Inflammatory macrophage treated with lipopolysaccharide for 1 hour (primary cell): ENCODE measurements at regions not wholly inside any gene's neighbourhood (a gene's known extent, or its start where the extent isn't known, plus 50 kb on each side); places are given as distances from the start of the nearest gene placed in this dataset.

Experiments
- DNase-seq, 2 donors: peaks; one replicate each; pipeline ENCODE4 v3.0.0-alpha.2; 2020 to 2022

GRCh38 chr12:47408171-47408871 is 297.5 kb downstream of the RPAP3 start:
- DNase-seq = no peak

DNA sequence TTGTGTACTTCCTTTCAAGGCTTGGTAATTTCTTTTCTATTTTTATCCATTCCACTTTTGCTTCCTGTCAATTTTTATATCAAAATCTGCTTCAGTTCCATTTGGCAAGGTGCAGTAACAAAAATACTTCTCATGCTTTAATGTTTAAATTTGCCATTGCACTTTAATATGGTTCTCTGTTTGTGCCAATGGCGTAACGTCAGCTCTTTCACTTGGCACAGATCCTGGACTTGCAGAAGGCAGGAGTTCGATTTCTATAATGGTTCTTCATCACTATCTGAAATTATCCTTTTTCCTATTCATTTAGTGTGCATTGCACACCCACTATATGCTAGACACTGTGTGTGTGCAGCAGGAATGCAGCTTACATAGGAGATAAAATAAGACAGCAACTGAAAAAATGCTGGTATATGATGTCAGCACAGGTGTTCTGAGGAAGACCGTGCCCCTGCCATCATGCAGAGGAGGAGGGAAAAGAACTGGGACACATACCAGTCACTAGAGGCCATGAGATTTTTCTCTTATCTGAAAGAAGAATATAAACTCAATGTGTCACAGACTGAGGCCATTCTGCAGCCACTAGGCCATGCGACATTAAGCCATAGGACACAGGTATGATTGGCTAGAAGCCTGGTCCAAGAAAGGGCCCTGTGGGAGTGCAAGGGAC is 298.2 kb downstream of the RPAP3 start:
- no peak for DNase-seq

DNA sequence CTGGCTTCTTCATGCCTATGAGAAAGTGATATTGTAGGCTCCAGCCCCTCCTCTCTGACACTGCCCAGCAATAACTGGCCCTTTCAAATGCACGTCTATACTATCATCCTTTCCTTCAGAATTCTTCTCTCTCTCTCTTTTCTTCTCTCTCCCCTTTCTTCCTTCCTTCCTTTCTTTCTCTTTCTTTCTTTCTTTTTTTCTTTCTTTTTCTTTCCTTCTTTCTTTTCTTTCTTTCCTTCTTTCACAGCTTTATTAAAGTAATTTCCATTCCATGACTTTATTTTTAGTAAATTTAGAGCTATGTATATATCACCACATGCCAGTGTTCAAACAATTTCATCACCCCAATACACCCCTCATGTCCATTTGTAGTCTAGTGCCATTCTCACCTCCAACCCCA is 302.1 kb downstream of the RPAP3 start:
- no peak for DNase-seq

DNA sequence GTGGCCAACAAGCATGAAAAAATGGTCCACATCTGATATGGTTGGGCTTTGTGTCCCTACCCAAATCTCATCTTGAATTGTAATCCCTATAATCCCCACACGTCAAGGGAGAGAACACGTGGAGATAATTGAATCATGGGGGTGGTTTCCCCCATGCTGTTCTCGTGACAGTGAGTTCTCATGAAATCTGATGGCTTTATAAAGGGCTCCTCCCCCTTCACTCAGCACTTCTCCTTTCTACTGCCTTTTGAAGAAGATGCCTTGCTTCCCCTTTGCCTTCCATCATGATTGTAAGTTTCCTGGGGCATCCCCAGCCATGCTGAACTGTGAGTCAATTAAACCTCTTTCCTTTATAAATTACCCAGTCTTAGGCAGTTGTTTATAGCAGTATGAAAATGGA is 304.6 kb downstream of the RPAP3 start:
- DNase-seq = peak; percentile 85 to 91

- no peak for DNase-seq
Measured at GRCh38 chr12:47400266-47400665, 305.6 kb downstream of the RPAP3 start.

DNA sequence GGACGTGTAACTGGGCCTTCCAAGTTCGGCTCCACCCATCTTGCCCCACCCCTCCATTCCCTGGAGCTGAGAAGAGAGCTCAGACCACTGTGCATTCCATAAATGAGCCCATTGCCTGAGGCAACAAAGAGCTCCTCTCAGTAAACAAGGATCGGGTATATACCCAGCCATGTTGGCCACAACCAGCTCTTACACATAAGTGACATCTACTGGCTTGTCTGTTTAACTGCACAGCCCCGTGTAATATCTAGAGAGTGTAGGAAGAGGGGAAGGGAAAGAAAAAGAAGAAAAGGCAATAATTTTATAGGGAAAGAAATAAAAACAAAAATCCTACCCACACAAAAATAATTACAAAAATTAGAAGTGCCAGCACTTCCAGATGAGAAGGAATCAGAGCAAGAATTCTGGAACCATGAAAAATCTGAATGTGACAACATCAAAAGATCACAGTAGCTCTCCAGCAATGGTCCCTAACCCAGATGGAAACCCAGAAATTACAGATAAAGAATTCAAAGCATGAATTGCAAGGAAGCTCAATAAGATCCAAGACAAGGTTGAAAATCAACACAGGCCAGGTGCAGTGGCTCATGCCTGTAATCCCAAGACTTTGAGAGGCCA is 308.1 kb downstream of the RPAP3 start:
- peak; percentile 57 to 60 for DNase-seq

- DNase-seq = no peak
Measured at GRCh38 chr12:47396902-47397663, 308.7 kb downstream of the RPAP3 start.

GRCh38 chr12:47394070-47394469 is 311.8 kb downstream of the RPAP3 start:
- peak; percentile 31 to 65 for DNase-seq

GRCh38 chr12:47393403-47393790 is 312.4 kb downstream of the RPAP3 start:
- DNase-seq = no peak

DNA sequence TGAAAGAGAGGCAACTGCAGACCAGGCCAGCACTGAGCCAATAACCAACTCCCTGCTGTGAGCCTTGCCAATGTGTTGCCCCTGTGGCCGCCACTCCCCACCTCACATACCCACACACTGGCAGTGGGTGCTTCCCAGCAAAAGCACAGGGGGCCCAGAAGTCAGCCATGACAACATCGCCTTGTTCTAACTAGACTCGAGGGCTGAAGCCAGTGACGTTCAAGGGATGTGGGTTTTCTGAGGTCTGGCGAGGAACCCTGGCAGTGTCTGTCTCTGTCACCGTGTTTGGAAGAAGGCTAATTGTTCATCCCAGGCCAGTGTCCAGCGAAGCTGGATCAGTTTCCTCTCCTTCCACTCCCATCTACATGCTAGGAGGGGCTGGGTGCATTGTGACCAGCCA is 311.8 kb upstream of the AMIGO2 start:
- DNase-seq = no peak

DNA sequence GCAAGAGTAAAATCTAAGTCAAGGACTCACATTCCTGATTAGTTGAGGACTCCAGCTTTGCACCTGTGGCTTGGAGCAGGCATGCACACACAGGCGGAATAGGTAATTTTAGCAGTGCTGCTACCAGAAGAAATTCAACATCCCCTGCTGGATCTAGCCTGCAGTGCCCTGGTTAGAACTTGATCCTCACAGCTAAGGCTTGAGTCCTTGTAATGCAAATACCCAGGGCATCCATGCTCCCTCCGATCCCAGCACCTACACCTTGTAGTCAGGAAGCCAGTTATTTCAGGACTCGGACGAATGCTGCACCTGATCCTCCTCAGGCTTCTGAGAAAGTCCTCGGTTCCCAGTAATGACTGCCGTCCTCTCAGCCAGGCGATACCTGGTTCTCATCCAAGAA is 309.0 kb upstream of the AMIGO2 start:
- DNase-seq = no peak

GRCh38 chr12:47387994-47388393 is 308.2 kb upstream of the AMIGO2 start:
- no peak for DNase-seq

- DNase-seq = no peak
Measured at GRCh38 chr12:47385653-47386052, 305.9 kb upstream of the AMIGO2 start.

- DNase-seq = no peak
Measured at GRCh38 chr12:47383942-47384341, 304.2 kb upstream of the AMIGO2 start.

DNA sequence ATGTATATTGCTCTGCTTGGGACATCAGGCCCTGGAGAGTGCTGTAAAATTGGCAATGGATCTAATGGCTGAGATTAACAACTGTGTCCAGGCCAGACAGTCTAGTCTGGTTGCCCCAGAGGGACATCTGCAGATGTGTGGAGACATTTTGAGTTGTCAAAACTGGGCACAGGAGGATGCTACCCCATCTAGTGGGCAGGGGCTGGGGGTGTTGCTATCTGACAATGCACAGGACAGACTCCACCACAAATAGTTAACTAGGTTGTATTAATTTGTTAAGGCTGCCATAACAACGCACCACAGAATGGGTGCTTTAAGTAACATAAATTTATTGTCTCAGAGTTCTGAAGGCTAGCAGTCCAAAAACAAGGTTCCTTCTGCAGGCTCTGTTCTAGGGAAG is 302.5 kb upstream of the AMIGO2 start:
- no peak for DNase-seq

GRCh38 chr12:47378907-47379306 is 299.1 kb upstream of the AMIGO2 start:
- peak; percentile 21 to 44 for DNase-seq

DNA sequence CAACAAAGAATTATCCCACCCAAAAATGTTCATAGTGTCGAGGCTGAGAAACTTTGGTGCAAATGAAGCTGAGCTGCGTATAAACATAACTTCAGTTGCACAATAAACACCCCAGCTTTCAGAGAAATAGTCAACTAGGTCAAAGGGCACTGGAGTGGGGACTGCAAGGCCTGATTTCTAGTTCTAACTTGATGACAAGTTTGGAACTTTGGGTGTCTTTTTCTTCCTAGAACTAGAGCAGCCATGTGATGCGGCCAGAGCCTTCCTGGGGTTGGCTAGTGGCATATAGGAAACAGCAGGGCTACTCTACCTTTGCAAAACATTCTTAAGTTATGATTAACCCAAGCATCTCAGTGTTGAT is 298.4 kb upstream of the AMIGO2 start:
- DNase-seq = no peak

- DNase-seq = no peak
Measured at GRCh38 chr12:47377414-47378221, 297.9 kb upstream of the AMIGO2 start.

- DNase-seq = no peak
Measured at GRCh38 chr12:47376927-47377326, 297.2 kb upstream of the AMIGO2 start.

GRCh38 chr12:47373554-47374150 is 293.9 kb upstream of the AMIGO2 start:
- no peak for DNase-seq

- no peak for DNase-seq
Measured at GRCh38 chr12:47370421-47370820, 290.7 kb upstream of the AMIGO2 start.

GRCh38 chr12:47369085-47369484 is 289.3 kb upstream of the AMIGO2 start:
- no peak for DNase-seq
